Colonic mucosa (tissue), 4 donors: ENCODE measurements at regions not wholly inside any gene's neighbourhood (a gene's known extent, or its start where the extent isn't known, plus 50 kb on each side); places are given as distances from the start of the nearest gene placed in this dataset.

Source experiments
- DNase-seq: peaks from one replicate; pipeline ENCODE4 v3.0.0-alpha.2; 2020
- H3K27ac ChIP-seq: fragments of 200-600 bp; one replicate; pipeline ENCODE4 v1.8.0; 2021
- H3K27me3 ChIP-seq: fragments of 200-600 bp; one replicate; pipeline ENCODE4 v1.8.0; 2021
- H3K36me3 ChIP-seq: fragments of 200-600 bp; one replicate; pipeline ENCODE4 v1.8.0; 2021
- H3K4me1 ChIP-seq: fragments of 200-600 bp; one replicate; pipeline ENCODE4 v1.8.0; 2021; ENCODE audit warnings: mild to moderate bottlenecking
- H3K4me3 ChIP-seq: fragments of 200-600 bp; one replicate; pipeline ENCODE4 v1.8.0; 2021
- H3K9ac ChIP-seq, 2 donors: one replicate each; pipeline ENCODE4 v1.7.0; 2013; ENCODE audit warnings: control low read depth in 2 of 2, low read depth in 2 of 2, low read length in 2 of 2
- H3K9me3 ChIP-seq: fragments of 200-600 bp; one replicate; pipeline ENCODE4 v1.8.0; 2021
- CTCF ChIP-seq: fragments of 200-600 bp; IDR thresholded peaks from one replicate; pipeline ENCODE4 v1.8.0; 2022; ENCODE audit warnings: antibody characterized with exemption, mild to moderate bottlenecking
- intact Hi-C: fragments of 100-400 bp; cut with DNase I; formaldehyde crosslinking; loops from one replicate; pipeline ENCODE4 v1.14.1; 2022
- donor health status: healthy.
- donor health status: DM: no; HTN: no; CAD: no.
- donor health status: DM: no; HTN: no; CAD: no.

- Histone ChIP-seq H3K27me3 (no peaks in the 10 kb centered on the region), H3K27ac (no peak overlapping the region), H3K9ac (no peak overlapping the region), H3K4me3 (no peak overlapping the region), H3K9me3 (no peaks in the 10 kb centered on the region), H3K4me1 (no peaks in the 10 kb centered on the region), H3K36me3 (no peaks in the 10 kb centered on the region)
- no peak for TF ChIP-seq CTCF
- intact Hi-C loops = no loop called here
- DNase-seq = no peak
Measured at GRCh38 chr5:91434348-91434747, 51.2 kb upstream of the ARRDC3 start.

DNA sequence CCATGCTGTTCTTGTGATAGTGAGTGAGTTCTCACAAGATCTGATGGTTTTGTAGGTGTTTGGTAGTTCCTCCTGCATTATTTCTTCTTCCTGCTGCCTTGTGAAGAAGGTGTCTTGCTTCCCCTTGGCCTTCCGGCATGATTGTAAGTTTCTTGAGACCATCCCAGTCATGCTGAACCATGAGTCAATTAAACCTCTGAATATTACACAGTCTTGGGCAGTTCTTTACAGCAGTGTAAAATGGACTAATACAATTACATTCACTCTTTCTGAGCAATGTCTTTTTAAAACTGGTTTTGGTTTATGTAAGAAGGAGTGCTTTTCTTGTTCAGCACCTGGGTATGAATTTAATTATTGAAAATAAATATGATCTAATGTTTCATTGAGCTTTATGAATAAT is 50.7 kb upstream of the ARRDC3 start:
- H3K27me3 ChIP-seq = no peaks in the 10 kb centered on the region
- no peak for TF ChIP-seq CTCF
- DNase-seq = no peak
- no peaks in the 10 kb centered on the region for H3K36me3 ChIP-seq
- no peaks in the 10 kb centered on the region for H3K9me3 ChIP-seq
- no peak overlapping the region for H3K4me3 ChIP-seq
- H3K4me1 ChIP-seq = no peaks in the 10 kb centered on the region
- H3K9ac ChIP-seq = no peak overlapping the region
- intact Hi-C loops = no loop called here
- no peak overlapping the region for H3K27ac ChIP-seq
